Left lung (tissue), 4 donors: ENCODE measurements at regions not wholly inside any gene's neighbourhood (a gene's known extent, or its start where the extent isn't known, plus 50 kb on each side); places are given as distances from the start of the nearest gene placed in this dataset.

Experiments used
- ATAC-seq: fragments of 200-7000 bp; cut with Tn5 transposase; one replicate; pipeline ENCODE4 v1.9.1; 2020; ENCODE audit warnings: moderate library complexity
- DNase-seq, 4 donors: peaks; one replicate each; pipeline ENCODE4 v3.0.0-alpha.2; 2013 to 2020
- H3K27ac ChIP-seq, 2 donors: fragments of 200-600 bp; sonication (generic) in 1 of 2; one replicate each; pipeline versions ENCODE4 v1.5.0 to v1.8.0; 2020 to 2021
- H3K27me3 ChIP-seq, 2 donors: fragments of 200-600 bp; sonication (generic) in 1 of 2; one replicate each; pipeline versions ENCODE4 v1.5.0 to v1.8.0; 2020 to 2021
- H3K36me3 ChIP-seq, 2 donors: fragments of 200-600 bp; sonication (generic) in 1 of 2; one replicate each; pipeline versions ENCODE4 v1.5.0 to v1.8.0; 2020 to 2021
- H3K4me1 ChIP-seq, 2 donors: fragments of 200-600 bp; one replicate each; pipeline ENCODE4 v1.8.0; 2021
- H3K4me3 ChIP-seq, 2 donors: fragments of 200-600 bp; sonication (generic) in 1 of 2; one replicate each; pipeline versions ENCODE4 v1.5.0 to v1.8.0; 2020 to 2021; ENCODE audit warnings: mild to moderate bottlenecking in 1 of 2
- H3K9me3 ChIP-seq, 2 donors: fragments of 200-600 bp; sonication (generic) in 1 of 2; one replicate each; pipeline versions ENCODE4 v1.5.0 to v1.8.0; 2020 to 2021
- CTCF ChIP-seq, 2 donors: fragments of 200-600 bp; sonication (generic) in 1 of 2; IDR thresholded peaks; one replicate each; pipeline versions ENCODE4 v1.5.0 to v1.8.0; 2021; ENCODE audit warnings: antibody characterized with exemption in 2 of 2
- intact Hi-C, 2 donors: fragments of 100-400 bp; cut with DNase I; formaldehyde crosslinking; loops; one replicate each; pipeline versions ENCODE4 v1.11.2 to v1.14.2; 2022
- donor health status: DM: no; HTN: yes; CAD: no.
- donor health status: DM: no; HTN: no; CAD: no.

- no peak for ATAC-seq
- H3K36me3 ChIP-seq = no peaks in the 10 kb centered on the region
- H3K27me3 ChIP-seq = no peaks in the 10 kb centered on the region
- no peak overlapping the region for H3K27ac ChIP-seq
- intact Hi-C loops = no loop called here
- peaks cover 0 to 11% of the 10 kb centered on the region in 2 donors for H3K4me1 ChIP-seq
- no peak for TF ChIP-seq CTCF (IDR thresholded peaks at IDR 0.05)
- H3K4me3 ChIP-seq = no peak overlapping the region
- no peaks in the 10 kb centered on the region for H3K9me3 ChIP-seq
- no peak for DNase-seq
Measured at GRCh38 chr6:15137086-15137485, 108.8 kb upstream of the JARID2 start.

GRCh38 chr6:15143086-15143485 lies 102.8 kb upstream of the JARID2 start:
- intact Hi-C loops = no loop called here
- H3K4me1 ChIP-seq = no peaks in the 10 kb centered on the region
- no peak overlapping the region for H3K27ac ChIP-seq
- ATAC-seq (no peak), DNase-seq (peak in 2 of 4 donors; percentile 34 to 44)
- no peak for TF ChIP-seq CTCF (IDR thresholded peaks at IDR 0.05)
- no peaks in the 10 kb centered on the region for H3K27me3 ChIP-seq
- H3K36me3 ChIP-seq = no peaks in the 10 kb centered on the region
- H3K4me3 ChIP-seq = no peak overlapping the region
- H3K9me3 ChIP-seq = no peaks in the 10 kb centered on the region

DNA sequence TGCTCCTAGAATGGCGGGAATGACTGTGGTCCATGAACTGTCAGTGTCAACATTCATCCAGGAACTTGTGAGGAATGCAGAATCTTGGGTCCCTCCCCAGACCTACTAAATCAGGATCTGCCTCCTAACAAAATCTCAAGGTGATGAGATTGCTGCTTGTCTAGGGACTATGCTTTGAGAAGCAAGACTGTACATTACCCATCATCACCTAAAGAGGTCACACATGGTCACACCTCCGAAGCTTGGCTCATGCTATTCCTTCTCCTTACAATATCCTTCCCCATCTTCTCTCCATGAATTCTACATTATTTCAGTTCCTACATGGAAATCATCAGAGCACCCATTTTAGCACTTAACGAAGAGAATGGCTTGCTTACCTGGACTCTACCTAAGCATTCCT lies 102.3 kb upstream of the JARID2 start:
- no peak for DNase-seq

GRCh38 chr6:15145821-15146220 lies 100.0 kb upstream of the JARID2 start:
- Histone ChIP-seq H3K36me3 (no peaks in the 10 kb centered on the region), H3K4me3 (no peak overlapping the region), H3K9me3 (no peaks in the 10 kb centered on the region), H3K4me1 (no peaks in the 10 kb centered on the region), H3K27ac (no peak overlapping the region), H3K27me3 (no peaks in the 10 kb centered on the region)
- intact Hi-C loops = no loop called here
- no peak for DNase-seq
- no peak for ATAC-seq
- no peak for TF ChIP-seq CTCF (IDR thresholded peaks at IDR 0.05)

More for the DNA sequence above, 102.3 kb upstream of the JARID2 start:
- no peak for ATAC-seq
- TF ChIP-seq CTCF (IDR thresholded peaks at IDR 0.05) = no peak
- no peaks in the 10 kb centered on the region for H3K27me3 ChIP-seq
- intact Hi-C loops = no loop called here
- no peak overlapping the region for H3K27ac ChIP-seq
- H3K9me3 ChIP-seq = no peaks in the 10 kb centered on the region
- no peak overlapping the region for H3K4me3 ChIP-seq
- H3K36me3 ChIP-seq = no peaks in the 10 kb centered on the region
- H3K4me1 ChIP-seq = no peaks in the 10 kb centered on the region

- Histone ChIP-seq H3K4me3 (no peak overlapping the region), H3K4me1 (no peaks in the 10 kb centered on the region), H3K36me3 (no peaks in the 10 kb centered on the region), H3K9me3 (no peaks in the 10 kb centered on the region), H3K27me3 (no peaks in the 10 kb centered on the region), H3K27ac (no peak overlapping the region)
- intact Hi-C loops = no loop called here
- no peak for DNase-seq
- no peak for TF ChIP-seq CTCF (IDR thresholded peaks at IDR 0.05)
- ATAC-seq = no peak
Measured at GRCh38 chr6:15147827-15148226, 98.0 kb upstream of the JARID2 start.
